ENCODE measurements at regions not wholly inside any gene's neighbourhood (a gene's known extent, or its start where the extent isn't known, plus 50 kb on each side); places are given as distances from the start of the nearest gene placed in this dataset.

DNA sequence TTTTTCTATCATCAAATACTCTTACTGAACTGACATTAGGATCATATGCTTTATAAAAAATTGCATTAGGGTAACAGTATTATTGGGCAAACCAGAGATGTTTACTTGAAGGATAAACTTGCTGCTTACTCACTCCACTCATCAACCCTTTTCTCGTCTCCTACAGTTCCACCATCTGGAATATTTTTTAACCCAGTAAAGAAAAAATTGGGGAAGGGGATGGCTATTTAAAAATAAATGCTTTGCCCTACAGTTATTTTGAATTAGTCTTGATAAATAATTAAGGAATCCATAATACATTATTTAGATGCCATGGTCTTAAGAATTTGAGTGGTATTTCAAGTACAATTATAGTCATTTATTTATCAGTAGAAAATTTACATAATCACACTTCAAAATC lies 225.8 kb downstream of the MEF2C start:
- TF ChIP-seq POLR2AphosphoS5 (IDR thresholded peaks at IDR 0.05) (no peak), POLR2A (IDR thresholded peaks at IDR 0.05; ENCODE audit: low read depth) (no peak)
